ENCODE measurements at regions not wholly inside any gene's neighbourhood (a gene's known extent, or its start where the extent isn't known, plus 50 kb on each side); places are given as distances from the start of the nearest gene placed in this dataset.

GRCh38 chr2:208906330-208906729 lies 499.7 kb downstream of the PTH2R start:
- H3K79me2 ChIP-seq (ENCODE audit: insufficient read depth, low read depth, low read length): no peaks in the 10 kb centered on the region
- H2AFZ ChIP-seq (ENCODE audit: low read length): no peak overlapping the region
- no peak overlapping the region for H3K27ac ChIP-seq (ENCODE audit: low read depth, low read length, poor library complexity, severe bottlenecking)
- TF ChIP-seq CTCF (conservative IDR thresholded peaks at IDR 0.05; ENCODE audit: low read length) (no peak), EZH2phosphoT487 (IDR thresholded peaks at IDR 0.05; ENCODE audit: borderline replicate concordance, low read depth, low read length) (no peak)
- DNase-seq (ENCODE audit: low spot score): no peak
- ChIA-PET CTCF (ENCODE audit: unreplicated experiment) (no interaction called here), POLR2A (interaction anchor here (1.0 kb wide), 1 partner anchor 9 kb away, joined by 3 read pairs; no protein-coding TSS in a partner anchor)
- no peaks in the 10 kb centered on the region for H3K9me3 ChIP-seq (ENCODE audit: low read length)
- no peaks in the 10 kb centered on the region for H3K4me1 ChIP-seq (ENCODE audit: insufficient read depth, low read length, poor library complexity, severe bottlenecking)
- H3K4me2 ChIP-seq (ENCODE audit: low read length): no peak overlapping the region
- intact Hi-C loops (cut with micrococcal nuclease; ENCODE audit: unreplicated experiment): no loop called here
- no peaks in the 10 kb centered on the region for H3K9me2 ChIP-seq (ENCODE audit: insufficient read depth, low read length)
- no peak overlapping the region for H3K4me3 ChIP-seq (ENCODE audit: low read depth, low read length, poor library complexity, severe bottlenecking)
- H4K20me1 ChIP-seq (ENCODE audit: insufficient read depth, low read length): no peaks in the 10 kb centered on the region
- BruUV-seq (replicated peaks): no TSS peak
- H3K36me3 ChIP-seq (ENCODE audit: insufficient read depth, low read length): no peaks in the 10 kb centered on the region

- POLR2A ChIA-PET: interaction anchor here (0.7 to 1.2 kb wide), 3 partner anchors 9 to 132 kb away, joined by 3 read pairs; no protein-coding TSS in a partner anchor
- no peak for DNase-seq (ENCODE audit: low spot score)
Observed at GRCh38 chr2:208915401-208915800, 508.4 kb upstream of the MAP2 start.

More at GRCh38 chr2:208915401-208915800, 508.4 kb upstream of the MAP2 start:
- Histone ChIP-seq H3K4me3 (ENCODE audit: low read depth, low read length, poor library complexity, severe bottlenecking) (no peak overlapping the region), H2AFZ (ENCODE audit: low read length) (no peak overlapping the region), H4K20me1 (ENCODE audit: insufficient read depth, low read length) (no peaks in the 10 kb centered on the region), H3K4me1 (ENCODE audit: insufficient read depth, low read length, poor library complexity, severe bottlenecking) (no peaks in the 10 kb centered on the region), H3K36me3 (ENCODE audit: insufficient read depth, low read length) (no peaks in the 10 kb centered on the region), H3K79me2 (ENCODE audit: insufficient read depth, low read depth, low read length) (no peaks in the 10 kb centered on the region), H3K4me2 (ENCODE audit: low read length) (no peak overlapping the region), H3K27ac (ENCODE audit: low read depth, low read length, poor library complexity, severe bottlenecking) (no peak overlapping the region), H3K9me2 (ENCODE audit: insufficient read depth, low read length) (no peaks in the 10 kb centered on the region), H3K9me3 (ENCODE audit: low read length) (no peaks in the 10 kb centered on the region)
- CTCF ChIA-PET (ENCODE audit: unreplicated experiment): no interaction called here
- no TSS peak for BruUV-seq (replicated peaks)
- intact Hi-C loops (cut with micrococcal nuclease; ENCODE audit: unreplicated experiment): no loop called here
- TF ChIP-seq EZH2phosphoT487 (IDR thresholded peaks at IDR 0.05; ENCODE audit: borderline replicate concordance, low read depth, low read length) (no peak), CTCF (conservative IDR thresholded peaks at IDR 0.05; ENCODE audit: low read length) (no peak)
